Activated gamma-delta T cell treated with Interleukin-2 at 50 U/mL for 16 hours (primary cell): ENCODE measurements at regions not wholly inside any gene's neighbourhood (a gene's known extent, or its start where the extent isn't known, plus 50 kb on each side); places are given as distances from the start of the nearest gene placed in this dataset.

Source experiments
- DNase-seq: peaks from one replicate; pipeline ENCODE4 v3.0.0-alpha.2; 2020

GRCh38 chr11:122342089-122342744 lies 226.2 kb upstream of the BLID start:
- DNase-seq, result no peak

GRCh38 chr11:122341477-122341876 lies 225.5 kb upstream of the BLID start:
- no peak for DNase-seq

GRCh38 chr11:122340607-122341290 lies 224.7 kb upstream of the BLID start:
- no peak for DNase-seq

DNA sequence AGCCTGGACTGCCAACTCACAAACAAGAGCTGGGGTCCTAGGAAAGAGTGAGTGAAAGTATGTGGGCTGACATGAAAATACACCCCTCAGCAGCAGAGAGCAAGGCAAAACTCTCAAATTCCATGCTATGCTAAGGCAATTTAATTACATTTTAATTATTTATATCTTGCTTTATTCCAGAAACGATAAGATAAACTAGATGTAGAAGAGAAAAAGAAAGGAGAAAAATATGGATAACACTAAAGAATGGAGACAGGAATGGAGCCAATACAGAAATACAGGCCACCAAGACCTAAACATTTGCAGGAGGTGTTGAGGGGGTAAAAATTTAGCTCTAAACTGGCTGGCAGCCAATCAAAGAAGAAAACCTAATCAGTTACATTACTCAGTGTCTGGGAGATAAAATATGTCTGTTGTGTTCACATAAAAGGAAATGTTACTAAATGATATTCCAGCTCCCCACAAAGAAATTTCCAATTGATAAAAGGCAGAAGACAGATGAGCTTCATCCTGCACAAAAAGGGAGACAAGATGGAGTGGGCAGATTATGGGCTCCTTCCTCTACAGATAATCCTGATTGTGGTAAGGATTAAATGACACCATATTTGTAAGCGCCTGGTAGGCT lies 223.5 kb upstream of the BLID start:
- no peak for DNase-seq

GRCh38 chr11:122337704-122338103 lies 221.7 kb upstream of the BLID start:
- no peak for DNase-seq

GRCh38 chr11:122337241-122337640 lies 221.2 kb upstream of the BLID start:
- DNase-seq, result no peak

- DNase-seq, result no peak
Observed at GRCh38 chr11:122336706-122337105, 220.7 kb upstream of the BLID start.

DNA sequence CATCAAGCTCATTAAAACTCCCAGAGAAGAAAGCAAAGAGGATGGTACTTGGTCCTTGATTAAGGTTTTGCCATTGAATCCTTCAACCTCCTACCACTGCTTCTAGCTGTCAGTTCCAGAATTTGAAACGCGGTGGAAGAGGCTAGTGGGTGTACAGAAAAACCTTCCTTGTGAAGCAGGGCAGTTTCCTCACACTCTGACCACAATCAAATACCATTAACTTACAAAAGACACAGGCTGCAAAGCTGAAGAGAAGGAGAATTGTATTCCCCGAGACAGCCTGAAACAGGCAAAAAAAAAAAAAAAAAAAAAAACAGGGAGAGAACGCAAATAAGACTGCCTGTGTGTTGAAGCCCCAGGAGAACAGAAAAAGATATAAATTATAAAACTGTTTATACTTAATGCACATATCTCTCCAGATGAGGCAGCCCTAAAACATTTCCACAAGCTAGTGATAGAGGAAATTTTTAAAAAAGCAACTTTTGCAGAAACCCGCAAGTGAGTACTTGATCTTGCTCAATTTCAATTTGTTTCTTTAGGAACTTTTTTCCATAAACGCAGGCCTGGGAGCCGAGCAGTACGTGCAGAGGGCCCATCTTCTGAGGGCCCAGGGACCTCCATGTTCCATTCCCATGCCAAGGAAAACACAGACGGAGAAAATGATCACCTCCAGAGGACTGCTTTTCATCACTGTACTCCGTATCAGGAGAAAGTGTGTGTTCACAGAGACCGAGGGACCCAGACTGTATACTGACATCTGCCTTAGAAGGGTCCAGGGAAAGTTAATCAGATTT lies 218.7 kb upstream of the BLID start:
- no peak for DNase-seq

GRCh38 chr11:122333467-122333866 lies 217.5 kb upstream of the BLID start:
- DNase-seq, result no peak

DNA sequence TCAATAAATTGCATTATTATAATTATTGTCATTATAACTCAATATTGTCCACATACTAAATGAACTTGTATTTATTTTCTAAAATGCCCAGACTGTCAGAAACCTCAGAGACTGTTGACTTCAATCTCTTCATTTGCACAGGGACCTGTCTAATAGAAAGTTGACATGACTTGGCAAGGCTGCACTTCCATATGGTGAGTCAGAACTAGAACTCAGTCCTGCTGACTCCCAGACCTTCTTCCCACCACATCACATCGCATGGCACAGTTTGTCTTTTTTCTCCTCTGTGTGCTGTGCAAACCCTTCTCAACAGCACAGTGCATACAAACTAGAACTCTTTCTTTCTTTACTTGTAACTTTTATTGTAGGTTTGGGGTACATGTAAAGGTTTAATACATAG lies 215.1 kb upstream of the BLID start:
- no peak for DNase-seq

- DNase-seq, result no peak
Observed at GRCh38 chr11:122330279-122330965, 214.4 kb upstream of the BLID start.

- no peak for DNase-seq
Observed at GRCh38 chr11:122327528-122327927, 211.5 kb upstream of the BLID start.

DNA sequence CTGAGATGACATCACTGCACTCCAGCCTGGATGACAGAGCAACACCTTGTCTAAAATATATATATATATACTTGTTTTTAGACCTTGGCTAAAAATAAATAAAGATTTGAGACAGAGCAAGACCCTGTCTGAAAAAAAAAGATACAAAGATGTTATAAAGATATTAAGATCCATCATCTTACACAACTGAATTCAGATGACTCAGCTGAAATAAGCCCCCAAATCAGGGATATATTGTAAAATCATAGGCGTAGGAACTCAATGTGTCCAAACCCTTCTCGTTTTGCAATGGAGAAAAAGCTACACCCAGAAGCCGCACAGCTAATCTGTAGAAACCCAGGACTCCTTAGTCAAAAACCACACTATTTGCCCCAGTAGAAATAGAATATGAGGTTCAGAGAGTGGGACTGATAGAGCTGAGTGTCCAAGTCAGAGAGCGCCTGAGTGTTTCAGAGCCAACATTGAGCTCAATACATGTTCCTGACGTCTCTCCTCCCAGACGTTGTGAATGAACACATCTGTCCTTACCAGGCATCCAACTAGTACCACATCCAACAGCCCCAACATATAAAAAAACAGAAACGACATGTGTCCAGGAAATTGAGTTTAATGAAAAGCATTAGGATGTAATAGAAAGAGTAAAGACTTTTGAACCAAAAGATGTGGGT lies 207.9 kb upstream of the BLID start:
- DNase-seq, result no peak

DNA sequence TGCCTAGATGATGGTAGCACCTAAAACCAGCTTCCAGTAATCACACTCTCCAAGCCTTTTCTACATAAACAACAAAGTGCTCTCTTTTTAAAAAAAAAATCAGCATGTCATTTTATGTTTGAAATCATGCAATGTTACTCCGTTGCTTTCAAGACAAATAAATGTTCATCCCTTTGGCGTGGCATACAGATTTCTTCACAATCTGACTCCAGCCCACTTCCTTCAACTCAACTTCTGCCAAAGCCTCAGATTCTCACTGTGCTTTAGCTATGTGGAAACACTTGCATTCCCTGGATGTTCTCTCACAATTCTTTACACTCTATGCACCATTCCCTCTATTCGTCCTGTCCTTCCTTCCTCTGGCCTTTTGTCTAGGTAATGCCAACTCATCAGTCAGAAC lies 206.3 kb upstream of the BLID start:
- no peak for DNase-seq

- no peak for DNase-seq
Observed at GRCh38 chr11:122320671-122321070, 204.7 kb upstream of the BLID start.

GRCh38 chr11:122319691-122320620 lies 203.9 kb upstream of the BLID start:
- no peak for DNase-seq

- DNase-seq, result no peak
Observed at GRCh38 chr11:122319085-122319484, 203.1 kb upstream of the BLID start.

DNA sequence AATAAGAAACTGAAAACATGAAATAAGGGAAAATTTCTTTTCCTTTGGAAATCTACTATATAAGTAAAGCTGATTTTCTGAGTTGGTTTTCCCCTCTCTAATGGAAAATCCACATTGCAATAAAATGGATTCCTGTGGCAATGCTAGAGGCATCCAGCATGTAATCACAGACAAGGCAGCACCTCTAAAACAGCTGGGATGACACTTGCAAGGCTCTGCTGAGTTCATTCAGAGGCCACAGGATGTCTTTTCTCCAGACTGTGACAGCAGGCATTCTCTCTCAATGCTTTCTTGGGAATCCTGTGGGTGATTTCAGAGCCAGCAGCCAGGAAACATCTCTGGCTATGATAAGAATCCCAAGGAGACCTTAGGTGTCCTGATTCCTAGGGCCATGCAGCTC lies 201.3 kb upstream of the BLID start:
- DNase-seq, result no peak

GRCh38 chr11:122313581-122313980 lies 197.6 kb upstream of the BLID start:
- DNase-seq, result no peak

DNA sequence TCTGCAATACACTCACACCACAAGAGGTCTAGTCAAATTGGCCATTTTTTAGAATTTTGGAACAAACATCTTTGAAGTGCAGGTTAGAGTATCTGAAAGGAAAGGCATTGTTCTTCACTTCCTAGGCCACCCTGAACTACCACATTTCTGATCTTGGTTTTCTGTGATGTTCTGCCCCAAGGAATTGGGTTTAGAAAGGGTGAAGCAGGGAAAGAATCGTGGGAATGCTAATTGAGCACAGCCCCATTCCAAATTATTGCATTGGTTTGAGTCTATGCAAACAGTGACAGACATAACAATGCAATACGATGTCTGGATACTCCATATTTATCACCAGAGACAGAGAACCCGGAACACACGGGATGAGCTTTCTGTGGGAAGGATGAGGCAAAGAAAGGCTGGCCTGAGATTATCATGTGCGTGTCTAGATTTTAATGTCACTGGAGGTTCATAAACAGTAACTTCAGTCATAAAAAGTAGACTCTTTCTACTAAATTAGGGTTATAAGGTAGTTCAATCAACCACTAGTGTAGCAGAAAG lies 195.3 kb upstream of the BLID start:
- DNase-seq, result no peak

DNA sequence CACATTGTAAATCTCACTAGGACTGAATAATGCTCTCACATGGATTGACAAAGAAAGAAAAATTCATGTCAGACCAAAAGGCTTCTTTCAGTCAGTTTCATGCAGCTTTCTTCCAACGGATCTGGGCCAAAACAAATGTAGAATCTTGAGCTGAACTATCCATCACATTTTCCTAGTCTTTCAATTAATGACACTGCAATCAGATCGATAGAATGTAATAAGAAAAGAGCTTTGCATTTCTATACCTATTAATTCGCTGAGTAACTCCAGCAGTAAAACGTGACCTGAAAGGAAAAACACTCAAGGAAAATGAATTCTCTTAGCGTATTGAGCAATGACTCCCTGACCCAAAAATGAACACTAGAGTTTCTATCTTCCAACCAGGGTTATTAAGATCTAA lies 194.8 kb upstream of the BLID start:
- DNase-seq, result no peak
